PFSK-1 (cell line): ENCODE measurements at regions not wholly inside any gene's neighbourhood (a gene's known extent, or its start where the extent isn't known, plus 50 kb on each side); places are given as distances from the start of the nearest gene placed in this dataset.

ENCODE experiments used
- FOXP2 ChIP-seq: optimal IDR thresholded peaks from 2 replicates; pipeline ENCODE3; 2011; ENCODE audit warnings: borderline replicate concordance, control low read depth, inconsistent platforms; ENCODE audit not compliant: insufficient read depth; ENCODE audit errors: extremely low read length, extremely low read depth
- POLR2AphosphoS5 ChIP-seq: IDR thresholded peaks from 2 replicates; pipeline ENCODE4 v1.6.1; 2012; ENCODE audit warnings: low read depth, mild to moderate bottlenecking, control low read depth, low read length, moderate library complexity
- SIN3A ChIP-seq: IDR thresholded peaks from 2 replicates; pipeline ENCODE4 v1.6.1; 2012; ENCODE audit warnings: mild to moderate bottlenecking, low read length, moderate library complexity, borderline replicate concordance; ENCODE audit not compliant: insufficient read depth
- TAF1 ChIP-seq: IDR thresholded peaks from 2 replicates; pipeline ENCODE4 v1.6.1; 2012; ENCODE audit warnings: low read length, control low read depth, borderline replicate concordance; ENCODE audit not compliant: insufficient read depth
- TF ChIP-seq, protein P1 (sequence below), 2 experiments: IDR thresholded peaks; 2 replicates each; pipeline versions ENCODE4 v1.6.1 to v1.8.0; 2011 to 2012; ENCODE audit warnings: low read depth in 2 of 2, low read length in 2 of 2, control low read depth in 1 of 2, inconsistent platforms in 1 of 2, mild to moderate bottlenecking in 1 of 2, moderate library complexity in 1 of 2; ENCODE audit not compliant: insufficient read depth in 1 of 2

DNA sequence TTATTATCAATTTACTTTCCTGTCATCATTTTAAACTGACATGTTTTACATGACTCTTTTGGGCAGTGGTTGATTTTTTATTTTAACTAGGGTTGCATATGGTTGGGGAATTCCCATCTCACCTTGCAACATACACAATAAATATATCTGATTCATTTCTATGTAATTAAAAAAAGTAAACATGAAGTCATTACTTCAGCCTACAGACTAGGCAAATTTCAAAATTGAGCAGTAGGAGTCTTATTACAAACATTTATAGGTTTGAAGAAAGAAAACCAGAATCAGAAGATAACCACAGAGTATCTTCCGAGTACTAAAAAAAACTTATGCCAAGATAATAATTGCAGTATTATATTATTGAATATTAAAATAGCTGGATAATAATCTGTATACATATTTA lies 377.0 kb upstream of the VRK2 start:
- no peak for TF ChIP-seq TAF1
- TF ChIP-seq, protein P1, sequence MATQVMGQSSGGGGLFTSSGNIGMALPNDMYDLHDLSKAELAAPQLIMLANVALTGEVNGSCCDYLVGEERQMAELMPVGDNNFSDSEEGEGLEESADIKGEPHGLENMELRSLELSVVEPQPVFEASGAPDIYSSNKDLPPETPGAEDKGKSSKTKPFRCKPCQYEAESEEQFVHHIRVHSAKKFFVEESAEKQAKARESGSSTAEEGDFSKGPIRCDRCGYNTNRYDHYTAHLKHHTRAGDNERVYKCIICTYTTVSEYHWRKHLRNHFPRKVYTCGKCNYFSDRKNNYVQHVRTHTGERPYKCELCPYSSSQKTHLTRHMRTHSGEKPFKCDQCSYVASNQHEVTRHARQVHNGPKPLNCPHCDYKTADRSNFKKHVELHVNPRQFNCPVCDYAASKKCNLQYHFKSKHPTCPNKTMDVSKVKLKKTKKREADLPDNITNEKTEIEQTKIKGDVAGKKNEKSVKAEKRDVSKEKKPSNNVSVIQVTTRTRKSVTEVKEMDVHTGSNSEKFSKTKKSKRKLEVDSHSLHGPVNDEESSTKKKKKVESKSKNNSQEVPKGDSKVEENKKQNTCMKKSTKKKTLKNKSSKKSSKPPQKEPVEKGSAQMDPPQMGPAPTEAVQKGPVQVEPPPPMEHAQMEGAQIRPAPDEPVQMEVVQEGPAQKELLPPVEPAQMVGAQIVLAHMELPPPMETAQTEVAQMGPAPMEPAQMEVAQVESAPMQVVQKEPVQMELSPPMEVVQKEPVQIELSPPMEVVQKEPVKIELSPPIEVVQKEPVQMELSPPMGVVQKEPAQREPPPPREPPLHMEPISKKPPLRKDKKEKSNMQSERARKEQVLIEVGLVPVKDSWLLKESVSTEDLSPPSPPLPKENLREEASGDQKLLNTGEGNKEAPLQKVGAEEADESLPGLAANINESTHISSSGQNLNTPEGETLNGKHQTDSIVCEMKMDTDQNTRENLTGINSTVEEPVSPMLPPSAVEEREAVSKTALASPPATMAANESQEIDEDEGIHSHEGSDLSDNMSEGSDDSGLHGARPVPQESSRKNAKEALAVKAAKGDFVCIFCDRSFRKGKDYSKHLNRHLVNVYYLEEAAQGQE (IDR thresholded peaks at IDR 0.05; ENCODE audit: insufficient read depth in 1 of 2, low read depth in 2 of 2, low read length in 2 of 2): no peak

DNA sequence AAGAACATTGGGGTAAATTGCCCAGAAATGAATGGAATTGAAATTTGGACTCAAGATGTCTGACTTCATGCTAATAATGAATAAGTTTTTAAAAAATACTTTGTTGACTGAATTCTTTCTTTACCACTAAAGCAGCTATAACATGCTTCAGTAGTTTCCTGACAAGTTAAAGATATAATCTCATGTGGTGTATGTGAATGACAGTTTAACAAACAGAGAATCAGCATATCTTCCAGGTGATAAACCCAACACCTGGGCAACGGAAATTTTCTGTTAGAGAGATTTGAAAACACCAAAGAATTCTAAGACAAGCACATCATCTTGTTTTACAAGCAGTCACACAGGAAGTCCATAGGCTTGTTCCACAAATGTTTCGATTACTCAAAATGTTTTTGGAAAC lies 372.6 kb upstream of the VRK2 start:
- TF ChIP-seq SIN3A (no peak), FOXP2 (no peak), POLR2AphosphoS5 (no peak), TAF1 (no peak)
- TF ChIP-seq, protein P1 (IDR thresholded peaks at IDR 0.05; ENCODE audit: insufficient read depth in 1 of 2, low read depth in 2 of 2, low read length in 2 of 2): no peak

DNA sequence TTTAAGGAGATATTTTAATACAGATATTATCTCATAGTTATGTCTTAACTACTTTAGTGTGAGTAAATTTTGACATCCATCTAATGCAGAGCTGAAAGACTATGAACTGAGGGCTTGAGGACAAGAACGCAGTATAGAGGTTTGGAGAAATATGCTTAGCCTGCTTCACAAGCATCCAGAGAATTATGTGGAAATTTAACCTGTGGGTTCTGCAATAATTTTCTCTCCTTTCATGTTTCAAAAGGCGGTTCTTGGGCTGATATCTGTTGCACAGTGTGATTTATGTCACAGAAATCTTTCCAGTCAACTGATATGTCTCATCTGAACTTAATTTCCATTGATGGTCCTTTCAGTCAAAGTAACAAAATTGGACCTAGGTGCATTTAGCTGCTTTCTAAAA lies 371.9 kb upstream of the VRK2 start:
- TF ChIP-seq, protein P1 (IDR thresholded peaks at IDR 0.05; ENCODE audit: insufficient read depth in 1 of 2, low read depth in 2 of 2, low read length in 2 of 2): no peak
- TF ChIP-seq SIN3A: no peak
- no peak for TF ChIP-seq TAF1
- no peak for TF ChIP-seq POLR2AphosphoS5
- no peak for TF ChIP-seq FOXP2

DNA sequence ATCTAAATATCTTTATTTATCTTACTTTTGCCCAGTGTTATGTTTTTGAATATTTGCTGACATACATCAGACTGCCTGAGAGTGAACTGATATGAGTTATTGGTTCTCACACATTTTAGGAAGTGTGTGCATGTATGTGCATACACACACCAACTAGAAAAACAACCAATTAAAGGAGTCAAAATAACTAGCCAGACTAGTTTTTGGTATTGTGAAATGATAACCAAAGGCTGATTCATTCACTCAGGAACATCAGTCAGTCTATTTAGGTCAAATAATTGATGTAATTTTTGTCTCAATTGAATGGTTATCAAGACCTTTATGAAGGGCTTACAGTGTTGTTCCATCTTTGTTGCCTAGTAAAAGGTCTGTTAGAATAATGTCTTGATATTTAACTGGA lies 369.3 kb upstream of the VRK2 start:
- TF ChIP-seq TAF1: no peak
- TF ChIP-seq FOXP2: no peak
- TF ChIP-seq, protein P1 (IDR thresholded peaks at IDR 0.05; ENCODE audit: insufficient read depth in 1 of 2, low read depth in 2 of 2, low read length in 2 of 2): no peak
- TF ChIP-seq POLR2AphosphoS5: no peak
- TF ChIP-seq SIN3A: no peak

DNA sequence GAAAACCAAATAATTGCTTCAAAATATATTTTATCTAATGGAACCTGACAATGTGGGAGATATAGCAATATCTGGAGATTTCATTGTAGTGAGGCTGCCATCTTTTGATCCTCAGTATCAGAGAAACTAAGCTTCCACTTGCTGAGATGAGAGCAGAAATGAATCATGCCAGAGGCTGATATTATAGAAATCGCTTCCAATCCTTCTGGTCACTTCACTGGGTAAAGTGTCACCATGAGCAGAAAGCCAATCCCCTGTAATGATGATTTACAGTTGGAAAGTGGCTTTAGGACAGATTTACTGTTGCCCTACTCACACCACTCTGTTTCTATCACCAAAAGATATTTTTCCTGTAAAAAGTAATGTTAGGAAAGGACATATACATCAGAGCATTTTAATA lies 365.0 kb upstream of the VRK2 start:
- TF ChIP-seq SIN3A (no peak), FOXP2 (no peak), POLR2AphosphoS5 (no peak), TAF1 (no peak)
- TF ChIP-seq, protein P1 (IDR thresholded peaks at IDR 0.05; ENCODE audit: insufficient read depth in 1 of 2, low read depth in 2 of 2, low read length in 2 of 2): no peak
